ENCODE measurements at regions not wholly inside any gene's neighbourhood (a gene's known extent, or its start where the extent isn't known, plus 50 kb on each side); places are given as distances from the start of the nearest gene placed in this dataset.

GRCh38 chr1:94629259-94630181 is 88.0 kb upstream of the F3 start:
- Histone ChIP-seq H2AK9ac (replicated peaks; ENCODE audit: low read depth, low read length, poor library complexity) (peak overlapping the region; percentile 12), H3K27ac (ENCODE audit: insufficient read depth, low read length) (0 out of 2 replicates have a peak overlapping the region, but pooled peaks have one; percentile 13), H3K14ac (replicated peaks; ENCODE audit: low read depth, low read length) (peak overlapping the region; percentile 90), H3K79me1 (ENCODE audit: low read depth in 1 of 2, low read length in 2 of 2) (peaks cover 0 to 8% of the 10 kb centered on the region in 2 experiments; a peak in 1 of 4 replicates), H3K4ac (ENCODE audit: low read depth, low read length) (peak overlapping the region; percentile 88), H2BK120ac (ENCODE audit: low read depth, low read length) (peak overlapping the region; percentile 95), H2BK20ac (ENCODE audit: low read depth, low read length) (peak overlapping the region; percentile 96), H4K8ac (ENCODE audit: low read depth in 2 of 2, low read length in 2 of 2) (peak overlapping the region; percentile 80 to 82; a peak in 3 of 4 replicates), H3K56ac (ENCODE audit: extremely low read depth, insufficient read depth, low read length) (no peak overlapping the region), H2AFZ (replicated peaks; ENCODE audit: low read length, poor library complexity) (no peak overlapping the region), H3K4me1 (ENCODE audit: control insufficient read depth, insufficient read depth, low read length) (peaks cover 5% of the 10 kb centered on the region; the same call in 1 of the 2 replicates), H2AK5ac (ENCODE audit: low read depth, low read length) (peak overlapping the region; percentile 98), H3K4me3 (ENCODE audit: insufficient read depth, low read depth, low read length) (no peak overlapping the region), H3K36me3 (ENCODE audit: control insufficient read depth, insufficient read depth, low read length) (no peaks in the 10 kb centered on the region), H2BK5ac (ENCODE audit: low read depth, low read length, poor library complexity, severe bottlenecking) (peak overlapping the region; percentile 22), H3K9me3 (ENCODE audit: control insufficient read depth, insufficient read depth, low read length) (no peaks in the 10 kb centered on the region), H3K9me1 (ENCODE audit: insufficient read depth, low read length) (0 out of 2 replicates have a peak, but pooled peaks cover 3% of the 10 kb centered on the region), H4K91ac (ENCODE audit: insufficient read depth, low read depth, low read length) (peak overlapping the region; percentile 82), H3K18ac (ENCODE audit: low read depth, low read length) (peak overlapping the region; percentile 85), H3K9ac (ENCODE audit: low read depth, low read length) (no peak overlapping the region), H3K27me3 (ENCODE audit: control insufficient read depth, insufficient read depth, low read length) (no peaks in the 10 kb centered on the region), H4K20me1 (ENCODE audit: insufficient read depth, low read length) (no peaks in the 10 kb centered on the region), H2BK15ac (ENCODE audit: low read depth, low read length) (peak overlapping the region; percentile 100), H3K4me2 (ENCODE audit: low read depth, low read length) (no peak overlapping the region), H4K5ac (ENCODE audit: low read depth, low read length) (peak overlapping the region; percentile 54), H3K23ac (ENCODE audit: low read depth, low read length) (peak overlapping the region; percentile 69; the same call in 1 of the 2 replicates)
- CTCF ChIA-PET: no interaction called here
- ATAC-seq (ENCODE audit: low read depth) (no peak), DNase-seq (no peak)
- TF ChIP-seq MXI1 (IDR thresholded peaks at IDR 0.05; ENCODE audit: borderline replicate concordance, low read depth, low read length): no peak
- peak; percentile 38; the same call in 1 of the 2 replicates for TF ChIP-seq CEBPB (IDR thresholded peaks at IDR 0.05; ENCODE audit: low read depth, low read length)
- intact Hi-C loops (cut with micrococcal nuclease): no loop called here
- 91% methylated on average over 7 of the region's 16 CpGs; no CpG with 5 or more reads in 1 of the 2 experiments for WGBS, 2 experiments (ENCODE audit: extremely low coverage in 2 of 2, insufficient read length in 1 of 2)
- in situ Hi-C loops (cut with MboI; ENCODE audit: low sequenced_read_pairs): no loop called here
- BruUV-seq (replicated peaks): no TSS peak
- dilution Hi-C loops (cut with HindIII; ENCODE audit: low sequenced_read_pairs, unreplicated experiment): no loop called here
- POLR2A ChIA-PET (ENCODE audit: unreplicated experiment): interaction anchor here (0.8 kb wide), 1 partner anchor 112 kb away, joined by 4 read pairs; no protein-coding TSS in a partner anchor
